A673 (cell line): ENCODE measurements at regions not wholly inside any gene's neighbourhood (a gene's known extent, or its start where the extent isn't known, plus 50 kb on each side); places are given as distances from the start of the nearest gene placed in this dataset.

Source experiments
- CTCF ChIP-seq: fragments of 300-800, 200-600 bp; sonication (generic); conservative IDR thresholded peaks from 2 replicates; pipeline ENCODE4 v1.5.1; 2017; ENCODE audit warnings: low read depth, mild to moderate bottlenecking, antibody characterized with exemption, low read length, moderate library complexity, mixed read lengths
- EZH2 ChIP-seq: fragments of 200-600 bp; sonication (generic); IDR thresholded peaks from 2 replicates; pipeline ENCODE4 v1.6.1; 2017; ENCODE audit warnings: borderline replicate concordance, low read depth, mild to moderate bottlenecking, mixed read lengths, antibody characterized with exemption, low read length; ENCODE audit not compliant: poor library complexity, severe bottlenecking

- TF ChIP-seq CTCF = no peak
- no peak for TF ChIP-seq EZH2
These were observed 171.3 kb downstream of the TPBG start for GRCh38 chr6:82534876-82535275.
